T47D (cell line): ENCODE measurements at regions not wholly inside any gene's neighbourhood (a gene's known extent, or its start where the extent isn't known, plus 50 kb on each side); places are given as distances from the start of the nearest gene placed in this dataset.

Source experiments
- DNase-seq, 2 experiments: peaks; one replicate each; pipeline versions ENCODE4 v3.0.0 to v3.0.0-alpha.2; 2011 to 2012; ENCODE audit warnings: low read depth in 1 of 2, low spot score in 1 of 2
- JUND ChIP-seq: IDR thresholded peaks from 2 replicates; pipeline ENCODE4 v1.6.1; 2012; ENCODE audit warnings: low read depth
- in situ Hi-C: cut with HindIII; loops from 2 replicates; pipeline ENCODE4 v1.10.0; 2016; ENCODE audit warnings: low sequenced_read_pairs, low pct_unique_long_range_greater_than_20kb

DNA sequence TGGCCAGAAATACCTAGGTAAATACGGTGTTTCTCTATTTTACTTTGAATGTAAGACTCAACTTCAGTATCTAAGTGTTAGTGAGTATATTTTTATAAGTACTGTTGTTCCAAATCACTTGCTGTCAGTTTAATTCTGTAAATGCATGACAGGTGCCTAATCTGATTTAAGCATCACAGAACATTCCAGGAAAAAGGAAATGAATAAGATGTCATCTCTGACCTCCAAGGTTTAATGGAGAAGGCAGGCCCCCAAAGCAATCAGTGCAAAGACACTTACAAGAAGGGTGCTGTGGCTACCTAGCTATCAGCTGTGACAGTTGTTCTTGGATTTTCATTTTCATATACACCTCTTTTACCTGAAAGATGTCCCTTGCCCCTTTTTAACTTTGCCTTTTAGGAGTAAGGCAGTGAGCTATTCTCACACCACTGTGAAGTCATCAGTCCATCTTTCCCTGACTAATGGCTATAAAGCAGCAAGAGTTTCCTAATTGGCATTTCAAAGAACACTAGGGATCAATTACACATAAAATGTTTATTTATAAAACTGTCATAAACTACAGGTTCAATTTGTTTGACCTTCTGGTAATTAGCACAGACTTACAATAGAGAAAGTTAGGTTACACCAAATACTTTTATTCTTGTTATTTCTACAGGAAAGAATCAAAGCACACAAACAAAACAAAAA is 427.6 kb downstream of the SPRY2 start:
- no peak for TF ChIP-seq JUND
- DNase-seq = no peak
- in situ Hi-C loops = no loop called here

DNA sequence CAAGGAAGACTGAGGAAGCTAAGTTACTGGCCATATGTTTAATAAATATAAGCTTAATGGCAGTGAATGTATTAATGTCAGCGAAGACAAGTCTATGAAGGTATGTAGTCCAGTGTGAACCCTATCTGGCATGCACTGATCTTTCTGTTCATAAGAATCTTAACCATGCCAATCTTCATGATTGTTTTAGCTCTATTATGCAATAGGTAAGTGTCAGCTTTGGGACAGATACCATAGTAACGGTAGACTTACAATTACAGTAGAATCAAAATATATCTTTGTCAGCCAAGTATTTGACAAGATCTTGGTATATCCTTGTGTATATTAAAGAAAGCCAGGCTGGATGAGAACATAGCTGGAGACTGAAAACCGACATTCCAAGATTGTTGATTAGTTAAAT is 428.5 kb downstream of the SPRY2 start:
- in situ Hi-C loops = no loop called here
- no peak for TF ChIP-seq JUND
- DNase-seq = no peak

DNA sequence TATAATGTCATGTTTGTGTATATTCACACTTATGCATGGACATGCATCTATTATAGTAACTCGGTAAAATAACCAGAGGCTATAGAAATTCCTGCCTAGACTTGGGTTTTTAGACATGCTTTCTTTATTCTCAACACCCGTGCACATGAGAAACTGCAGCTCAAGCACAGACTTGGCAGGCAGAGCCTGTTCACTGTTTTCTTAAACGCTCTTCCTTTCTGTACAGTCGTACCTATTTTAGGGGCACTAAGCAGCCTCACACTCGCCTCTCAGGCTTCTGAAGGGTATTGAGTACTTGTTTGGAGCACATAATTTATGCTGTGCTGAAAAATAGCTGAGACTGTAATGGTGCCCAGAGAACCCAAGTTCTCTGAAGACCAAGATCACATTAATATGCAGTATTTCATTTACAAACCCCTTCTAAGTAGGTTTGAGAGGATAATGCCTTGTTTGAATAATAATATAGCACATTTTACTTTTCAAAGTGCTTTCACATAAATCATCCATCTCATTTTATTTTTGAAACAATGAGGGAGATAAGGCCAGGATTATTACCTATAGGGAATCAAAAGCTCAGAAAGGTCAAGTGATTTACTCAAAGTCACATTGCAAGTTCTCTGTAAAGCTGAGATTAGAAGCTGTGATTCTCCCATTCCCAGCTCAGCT is 429.9 kb downstream of the SPRY2 start:
- DNase-seq = no peak
- no peak for TF ChIP-seq JUND
- in situ Hi-C loops = no loop called here

DNA sequence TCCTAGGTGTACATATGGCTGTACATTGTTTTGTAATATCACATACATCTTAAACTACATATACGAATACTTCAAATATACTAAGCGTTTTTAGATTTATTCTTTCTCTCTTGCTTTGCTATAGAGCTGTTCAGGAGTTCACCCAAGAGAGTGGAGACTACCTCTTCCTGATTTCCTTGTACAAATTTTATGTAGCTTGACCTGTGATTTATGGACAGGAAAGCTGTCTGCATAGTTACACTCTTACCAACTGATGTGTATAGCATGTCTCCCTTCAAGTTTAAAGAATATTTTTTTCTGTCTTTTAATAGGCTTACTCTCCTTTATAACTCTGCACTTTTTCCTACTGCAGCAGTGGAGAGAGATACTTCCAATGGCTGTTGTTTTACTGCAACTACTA is 428.7 kb downstream of the NDFIP2 start:
- no peak for DNase-seq
- in situ Hi-C loops = no loop called here
- TF ChIP-seq JUND = no peak

DNA sequence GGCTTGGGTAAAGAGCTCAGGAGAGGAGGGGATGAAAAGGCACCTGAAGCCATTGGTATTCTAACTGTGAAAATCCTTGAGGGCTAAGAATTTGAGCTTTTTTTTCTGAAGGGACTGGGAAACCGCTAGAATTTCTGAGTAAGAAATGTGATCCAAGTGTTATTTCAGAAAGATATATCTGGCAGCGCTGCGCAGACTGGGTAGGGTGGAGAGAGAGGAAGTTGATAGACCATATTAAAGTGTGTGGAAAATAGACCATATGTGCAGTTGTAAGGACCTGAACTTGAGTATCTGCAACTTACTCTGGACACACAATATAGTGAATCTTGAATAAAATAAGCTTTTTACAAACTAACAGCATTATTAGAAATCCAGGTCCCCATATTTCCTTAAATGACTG is 427.4 kb downstream of the NDFIP2 start:
- in situ Hi-C loops = no loop called here
- no peak for TF ChIP-seq JUND
- DNase-seq = no peak

DNA sequence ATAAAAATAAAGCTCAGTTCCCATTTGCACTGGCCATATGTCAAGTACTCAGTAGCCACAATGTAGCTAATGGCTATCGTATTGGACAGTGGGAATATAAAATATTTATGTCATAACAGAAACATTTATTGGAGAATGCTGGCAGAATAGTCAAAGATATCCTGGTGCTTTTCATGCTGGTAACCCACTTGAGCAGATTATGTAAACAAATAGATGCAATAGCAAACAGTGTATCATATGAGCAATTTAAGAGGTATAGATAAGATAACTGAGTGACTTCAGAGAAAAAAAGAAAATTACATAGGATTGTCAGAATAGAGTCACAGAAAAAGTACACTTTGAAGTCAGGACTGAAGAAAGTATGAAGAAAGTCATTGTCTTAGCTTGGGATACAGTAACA is 426.6 kb downstream of the NDFIP2 start:
- in situ Hi-C loops = no loop called here
- TF ChIP-seq JUND = no peak
- DNase-seq = no peak

DNA sequence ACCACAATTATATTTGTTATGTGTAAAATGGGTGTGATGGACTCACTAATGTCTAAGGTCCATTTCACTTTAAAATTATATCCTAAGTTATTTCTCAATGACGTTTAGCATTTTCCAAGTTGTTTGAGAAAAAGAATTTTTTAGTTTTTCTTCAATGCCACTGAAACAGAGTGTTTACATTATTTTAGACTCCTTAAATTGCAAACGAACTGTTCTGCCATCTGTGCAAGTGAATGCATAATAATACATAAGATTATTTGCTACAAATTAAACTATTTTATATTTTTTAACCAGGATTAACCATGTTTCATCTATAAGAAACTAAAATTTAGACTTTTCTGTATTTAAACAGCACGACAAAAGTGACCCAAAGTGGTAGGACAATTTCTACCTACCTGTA is 425.4 kb downstream of the NDFIP2 start:
- DNase-seq = no peak
- in situ Hi-C loops = no loop called here
- no peak for TF ChIP-seq JUND

DNA sequence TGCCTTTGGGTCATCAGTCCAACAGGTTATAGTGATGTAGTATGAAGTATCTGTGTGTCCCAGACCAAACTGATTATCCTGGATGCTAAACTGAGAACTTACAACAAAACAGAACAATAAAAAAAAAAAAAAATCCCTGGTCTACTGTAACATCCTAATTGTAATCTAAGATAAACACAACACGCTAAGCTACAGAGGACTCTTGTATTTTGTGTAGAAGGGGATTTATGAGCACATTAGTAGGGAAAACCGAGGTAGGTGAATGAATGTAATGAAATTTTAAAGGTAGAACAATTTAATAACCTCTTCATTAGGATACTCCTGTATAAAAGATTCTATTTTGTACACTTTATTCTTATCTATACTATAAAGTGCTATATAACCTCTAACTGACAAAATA is 424.1 kb downstream of the NDFIP2 start:
- no peak for DNase-seq
- in situ Hi-C loops = no loop called here
- TF ChIP-seq JUND = no peak

DNA sequence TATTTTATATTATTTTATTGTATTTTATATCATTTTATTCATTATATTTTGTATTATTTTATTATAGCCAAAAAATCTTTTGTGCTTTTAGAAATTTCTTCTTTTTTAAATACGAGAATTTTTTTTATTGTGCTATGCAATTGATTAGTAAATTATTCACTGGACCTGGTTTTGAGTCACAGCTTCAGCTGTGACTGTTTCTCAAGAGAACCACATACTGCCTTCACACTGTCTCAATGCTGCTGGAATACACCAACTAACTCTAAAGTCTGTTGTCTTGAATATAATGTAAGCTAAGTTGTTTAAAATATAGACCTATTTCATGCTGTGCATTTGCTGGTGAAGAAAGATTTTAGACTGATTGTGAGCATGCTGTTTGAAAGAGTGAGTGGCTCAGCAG is 423.6 kb downstream of the NDFIP2 start:
- no peak for TF ChIP-seq JUND
- DNase-seq = no peak
- in situ Hi-C loops = no loop called here

DNA sequence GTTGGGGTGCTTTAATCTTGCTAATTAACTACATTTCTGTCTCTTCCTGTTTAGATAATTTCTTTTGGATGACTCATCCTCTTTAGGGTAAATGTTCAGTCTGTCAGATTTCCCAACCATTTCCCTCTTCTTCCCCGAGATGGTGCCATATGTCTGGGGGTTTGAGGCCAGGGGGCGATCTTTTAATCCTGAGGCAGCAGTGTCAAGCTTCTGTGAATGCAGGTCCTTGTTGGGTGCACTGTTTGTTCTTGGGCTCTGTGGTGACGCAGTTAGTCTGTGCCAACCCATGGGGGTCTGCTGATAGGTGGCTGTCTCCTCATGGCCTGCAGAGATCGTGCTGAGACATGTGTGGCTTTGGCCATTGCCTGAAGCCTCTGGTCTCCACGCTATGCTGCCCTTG is 420.4 kb downstream of the NDFIP2 start:
- no peak for TF ChIP-seq JUND
- no peak for DNase-seq
- in situ Hi-C loops = no loop called here

DNA sequence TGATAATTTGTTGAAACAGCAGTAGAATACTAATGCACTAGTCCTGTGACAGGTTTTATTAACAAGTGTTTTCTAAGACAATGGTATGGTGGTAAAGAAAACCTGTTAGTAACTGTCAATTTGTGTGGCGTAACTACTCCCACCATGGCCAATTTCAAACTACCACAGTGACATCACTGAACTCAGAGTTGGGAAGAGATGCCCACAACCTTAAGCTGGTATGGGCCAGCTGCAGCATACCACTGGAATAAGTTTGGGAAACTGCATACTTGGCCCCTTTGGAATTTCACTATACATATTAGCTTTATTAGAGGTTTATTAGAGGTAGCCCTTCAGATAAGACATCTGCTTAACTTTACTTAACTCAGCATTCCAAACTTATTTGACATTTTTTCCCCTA is 419.4 kb downstream of the NDFIP2 start:
- DNase-seq = no peak
- in situ Hi-C loops = no loop called here
- no peak for TF ChIP-seq JUND

DNA sequence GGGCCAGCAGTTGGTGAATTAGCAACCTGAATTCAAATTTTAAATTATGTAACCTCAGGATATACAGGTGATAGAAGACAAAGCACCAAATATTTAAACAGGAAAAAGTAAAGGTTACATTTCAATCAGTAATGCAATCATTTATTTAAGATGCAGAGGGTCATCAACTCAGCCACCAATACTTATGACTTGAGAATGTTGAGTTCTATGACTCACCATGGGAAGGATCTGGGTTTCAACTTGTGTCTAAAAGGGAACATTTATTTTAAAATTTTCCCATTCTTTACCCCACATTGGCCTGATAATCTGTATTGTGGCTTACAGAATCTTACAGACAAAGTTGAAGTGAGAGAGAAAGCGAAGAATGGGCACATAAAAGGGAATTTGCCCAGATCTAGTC is 418.0 kb downstream of the NDFIP2 start:
- in situ Hi-C loops = no loop called here
- DNase-seq = no peak
- TF ChIP-seq JUND = no peak

DNA sequence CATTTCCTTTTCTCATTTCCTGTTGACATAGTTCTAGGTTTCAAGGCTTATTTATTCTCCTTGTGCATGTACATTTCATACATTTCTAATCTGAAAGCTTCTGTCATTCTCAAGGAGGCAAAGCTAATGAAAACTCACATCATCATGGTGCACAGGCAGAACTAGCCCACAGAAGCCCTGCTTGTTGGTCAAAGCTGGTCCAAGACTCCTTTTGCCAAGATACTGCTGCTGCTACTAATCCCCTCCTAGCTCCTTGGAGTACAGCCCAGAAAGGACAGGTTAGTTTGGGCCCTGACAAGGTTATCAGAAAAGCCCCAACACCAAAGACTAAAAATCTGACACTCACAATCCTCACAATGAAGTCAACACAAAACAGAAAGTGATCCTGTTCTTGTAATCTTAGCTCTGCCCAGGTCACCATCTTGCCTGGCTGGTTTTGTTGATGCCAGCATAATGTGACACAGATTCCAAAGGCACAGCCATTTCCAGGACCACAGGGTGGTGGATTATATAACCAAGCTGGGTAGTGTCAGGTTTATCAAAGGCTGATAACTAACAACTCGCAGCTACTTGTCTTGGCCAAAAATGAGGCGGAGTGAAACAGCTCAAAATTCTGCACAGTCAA is 417.4 kb downstream of the NDFIP2 start:
- no peak for TF ChIP-seq JUND
- DNase-seq = no peak
- in situ Hi-C loops = no loop called here

DNA sequence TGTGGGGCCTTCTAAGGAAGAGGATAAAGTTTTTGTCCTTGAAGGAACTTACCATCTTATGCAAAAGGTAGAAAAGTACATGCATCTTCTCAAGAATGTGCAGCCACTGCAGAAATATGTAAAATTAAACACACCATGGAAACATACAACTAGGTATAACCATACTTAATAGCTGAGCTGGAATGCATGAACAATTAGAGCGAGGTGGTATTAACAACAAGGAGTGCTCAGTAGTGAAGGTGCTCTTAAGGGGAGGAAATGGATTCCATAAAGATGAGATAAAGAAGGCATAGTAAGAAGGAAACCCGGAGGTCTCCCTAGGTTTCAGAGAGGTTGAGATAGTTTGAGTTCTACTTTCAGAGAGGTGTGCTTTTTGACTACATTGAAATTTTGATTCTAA is 415.9 kb downstream of the NDFIP2 start:
- TF ChIP-seq JUND = no peak
- in situ Hi-C loops = no loop called here
- DNase-seq = no peak
